ENCODE measurements at regions not wholly inside any gene's neighbourhood (a gene's known extent, or its start where the extent isn't known, plus 50 kb on each side); places are given as distances from the start of the nearest gene placed in this dataset.

DNA sequence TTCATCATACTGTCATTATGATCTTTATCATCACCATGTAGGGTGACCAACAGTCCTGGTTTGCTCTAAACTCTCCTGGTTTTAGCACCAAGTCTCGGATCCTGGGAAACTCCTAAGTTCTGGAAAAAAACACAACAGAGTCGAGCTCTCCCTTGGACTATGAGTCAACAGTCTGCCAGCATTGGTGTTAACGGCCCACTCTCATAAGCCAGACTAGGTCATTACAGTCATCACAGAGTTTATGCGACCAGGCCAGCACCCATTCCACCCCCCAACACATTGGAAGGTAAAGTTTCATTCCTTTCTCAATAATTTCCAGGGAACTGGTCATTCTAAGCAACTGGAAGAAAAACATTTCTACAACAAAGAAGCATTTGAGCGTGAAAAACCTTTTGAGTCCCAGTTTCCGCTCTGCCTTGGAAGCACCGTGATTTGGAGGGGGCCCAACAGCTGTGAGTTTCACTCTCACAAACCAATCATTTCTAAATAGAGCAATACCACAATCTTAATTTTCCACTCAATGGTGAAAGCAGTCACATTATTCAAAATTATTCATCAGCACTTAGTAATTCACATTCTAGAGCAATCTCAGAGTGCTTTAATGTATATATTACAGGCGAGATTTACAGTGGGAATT, 445.0 kb downstream of the CDH26 start:
- no peaks in the 10 kb centered on the region for H3K79me2 ChIP-seq (ENCODE audit: control insufficient read depth, insufficient read depth, low read length, poor library complexity)
- no peaks in the 10 kb centered on the region for H3K36me3 ChIP-seq (ENCODE audit: control insufficient read depth in 1 of 2, insufficient read depth in 2 of 2, low read length in 2 of 2)
- H3K27ac ChIP-seq (ENCODE audit: low read depth, low read length) = no peak overlapping the region
- no peak overlapping the region for H4K8ac ChIP-seq (ENCODE audit: low read depth, low read length)
- no CpG with 5 or more reads among the region's 8 CpGs for WGBS (ENCODE audit: extremely low coverage, insufficient coverage, insufficient read length)
- H3K79me1 ChIP-seq (ENCODE audit: low read length) = no peaks in the 10 kb centered on the region
- no peaks in the 10 kb centered on the region for H3K4me1 ChIP-seq (ENCODE audit: control insufficient read depth in 1 of 2, insufficient read depth in 2 of 2, low read length in 2 of 2)
- H3K9me3 ChIP-seq (ENCODE audit: insufficient read depth, low read depth, low read length) = peaks cover 2% of the 10 kb centered on the region
- H3K4me3 ChIP-seq (ENCODE audit: low read depth, low read length) = no peak overlapping the region
- no peak for DNase-seq
- no peak overlapping the region for H3K4me2 ChIP-seq (ENCODE audit: low read length)
- H3K23ac ChIP-seq (ENCODE audit: low read length) = no peak overlapping the region
- no peak overlapping the region for H4K12ac ChIP-seq (ENCODE audit: low read depth, low read length)
- H4K91ac ChIP-seq (ENCODE audit: low read depth, low read length) = no peak overlapping the region
- H3K4ac ChIP-seq (ENCODE audit: low read depth, low read length) = no peak overlapping the region
- no peak overlapping the region for H3K9ac ChIP-seq (ENCODE audit: low read length)
- no peak overlapping the region for H2AFZ ChIP-seq (ENCODE audit: insufficient read depth, low read length, poor library complexity)
- no peak overlapping the region for H3K14ac ChIP-seq (ENCODE audit: low read length)
- H2BK12ac ChIP-seq (ENCODE audit: low read length) = no peak overlapping the region
- no peaks in the 10 kb centered on the region for H3K27me3 ChIP-seq (ENCODE audit: insufficient read depth, low read length)
- H2AK5ac ChIP-seq (ENCODE audit: low read length) = no peak overlapping the region
- H2BK120ac ChIP-seq (ENCODE audit: insufficient read depth, low read length, poor library complexity) = no peak overlapping the region
- no peak overlapping the region for H3K18ac ChIP-seq (ENCODE audit: low read length)
- H2BK5ac ChIP-seq (ENCODE audit: low read depth, low read length, poor library complexity) = no peak overlapping the region

- no peaks in the 10 kb centered on the region for H3K79me1 ChIP-seq (ENCODE audit: low read length)
- no peak overlapping the region for H3K27ac ChIP-seq (ENCODE audit: low read depth, low read length)
- H2AFZ ChIP-seq (ENCODE audit: insufficient read depth, low read length, poor library complexity) = no peak overlapping the region
- H2AK5ac ChIP-seq (ENCODE audit: low read length) = no peak overlapping the region
- no peak overlapping the region for H2BK12ac ChIP-seq (ENCODE audit: low read length)
- no peak for DNase-seq
- no peak overlapping the region for H4K12ac ChIP-seq (ENCODE audit: low read depth, low read length)
- H3K79me2 ChIP-seq (ENCODE audit: control insufficient read depth, insufficient read depth, low read length, poor library complexity) = no peaks in the 10 kb centered on the region
- H3K4ac ChIP-seq (ENCODE audit: low read depth, low read length) = no peak overlapping the region
- no peak overlapping the region for H3K18ac ChIP-seq (ENCODE audit: low read length)
- no peak overlapping the region for H4K8ac ChIP-seq (ENCODE audit: low read depth, low read length)
- H3K36me3 ChIP-seq (ENCODE audit: control insufficient read depth in 1 of 2, insufficient read depth in 2 of 2, low read length in 2 of 2) = no peaks in the 10 kb centered on the region
- H3K23ac ChIP-seq (ENCODE audit: low read length) = no peak overlapping the region
- no peak overlapping the region for H3K9ac ChIP-seq (ENCODE audit: low read length)
- no peak overlapping the region for H2BK120ac ChIP-seq (ENCODE audit: insufficient read depth, low read length, poor library complexity)
- no peak overlapping the region for H3K14ac ChIP-seq (ENCODE audit: low read length)
- H2BK5ac ChIP-seq (ENCODE audit: low read depth, low read length, poor library complexity) = no peak overlapping the region
- no peak overlapping the region for H3K4me3 ChIP-seq (ENCODE audit: low read depth, low read length)
- no peak overlapping the region for H4K91ac ChIP-seq (ENCODE audit: low read depth, low read length)
- H3K4me1 ChIP-seq (ENCODE audit: control insufficient read depth in 1 of 2, insufficient read depth in 2 of 2, low read length in 2 of 2) = no peaks in the 10 kb centered on the region
- no CpG with 5 or more reads among the region's 10 CpGs for WGBS (ENCODE audit: extremely low coverage, insufficient coverage, insufficient read length)
- no peak overlapping the region for H3K4me2 ChIP-seq (ENCODE audit: low read length)
- no peaks in the 10 kb centered on the region for H3K9me3 ChIP-seq (ENCODE audit: insufficient read depth, low read depth, low read length)
- no peaks in the 10 kb centered on the region for H3K27me3 ChIP-seq (ENCODE audit: insufficient read depth, low read length)
Observed at GRCh38 chr20:60407011-60407771, 449.0 kb downstream of the CDH26 start.

- no peaks in the 10 kb centered on the region for H3K36me3 ChIP-seq (ENCODE audit: control insufficient read depth in 1 of 2, insufficient read depth in 2 of 2, low read length in 2 of 2)
- no peak overlapping the region for H4K8ac ChIP-seq (ENCODE audit: low read depth, low read length)
- H3K23ac ChIP-seq (ENCODE audit: low read length) = no peak overlapping the region
- WGBS (ENCODE audit: extremely low coverage, insufficient coverage, insufficient read length) = no CpG with 5 or more reads among the region's 1 CpG
- H2BK120ac ChIP-seq (ENCODE audit: insufficient read depth, low read length, poor library complexity) = no peak overlapping the region
- no peak overlapping the region for H3K18ac ChIP-seq (ENCODE audit: low read length)
- peaks cover 1% of the 10 kb centered on the region for H3K9me3 ChIP-seq (ENCODE audit: insufficient read depth, low read depth, low read length)
- H3K4ac ChIP-seq (ENCODE audit: low read depth, low read length) = no peak overlapping the region
- H3K4me2 ChIP-seq (ENCODE audit: low read length) = no peak overlapping the region
- no peak overlapping the region for H3K14ac ChIP-seq (ENCODE audit: low read length)
- H3K27ac ChIP-seq (ENCODE audit: low read depth, low read length) = no peak overlapping the region
- H2BK5ac ChIP-seq (ENCODE audit: low read depth, low read length, poor library complexity) = no peak overlapping the region
- no peak overlapping the region for H3K9ac ChIP-seq (ENCODE audit: low read length)
- no peak overlapping the region for H2AK5ac ChIP-seq (ENCODE audit: low read length)
- no peak overlapping the region for H4K91ac ChIP-seq (ENCODE audit: low read depth, low read length)
- DNase-seq = no peak
- no peaks in the 10 kb centered on the region for H3K4me1 ChIP-seq (ENCODE audit: control insufficient read depth in 1 of 2, insufficient read depth in 2 of 2, low read length in 2 of 2)
- no peaks in the 10 kb centered on the region for H3K79me2 ChIP-seq (ENCODE audit: control insufficient read depth, insufficient read depth, low read length, poor library complexity)
- H3K4me3 ChIP-seq (ENCODE audit: low read depth, low read length) = no peak overlapping the region
- H4K12ac ChIP-seq (ENCODE audit: low read depth, low read length) = no peak overlapping the region
- no peaks in the 10 kb centered on the region for H3K27me3 ChIP-seq (ENCODE audit: insufficient read depth, low read length)
- H2BK12ac ChIP-seq (ENCODE audit: low read length) = no peak overlapping the region
- H2AFZ ChIP-seq (ENCODE audit: insufficient read depth, low read length, poor library complexity) = no peak overlapping the region
- H3K79me1 ChIP-seq (ENCODE audit: low read length) = no peaks in the 10 kb centered on the region
Observed at GRCh38 chr20:60407938-60408337, 449.7 kb downstream of the CDH26 start.

- Histone ChIP-seq H4K91ac (ENCODE audit: low read depth, low read length) (no peak overlapping the region), H3K4ac (ENCODE audit: low read depth, low read length) (no peak overlapping the region), H3K36me3 (ENCODE audit: control insufficient read depth in 1 of 2, insufficient read depth in 2 of 2, low read length in 2 of 2) (no peaks in the 10 kb centered on the region), H2AFZ (ENCODE audit: insufficient read depth, low read length, poor library complexity) (no peak overlapping the region), H3K4me1 (ENCODE audit: control insufficient read depth in 1 of 2, insufficient read depth in 2 of 2, low read length in 2 of 2) (no peaks in the 10 kb centered on the region), H2BK12ac (ENCODE audit: low read length) (no peak overlapping the region), H3K27me3 (ENCODE audit: insufficient read depth, low read length) (no peaks in the 10 kb centered on the region), H2AK5ac (ENCODE audit: low read length) (no peak overlapping the region), H3K23ac (ENCODE audit: low read length) (no peak overlapping the region), H2BK5ac (ENCODE audit: low read depth, low read length, poor library complexity) (no peak overlapping the region), H3K9me3 (ENCODE audit: insufficient read depth, low read depth, low read length) (peaks cover 1% of the 10 kb centered on the region), H3K79me1 (ENCODE audit: low read length) (no peaks in the 10 kb centered on the region), H4K8ac (ENCODE audit: low read depth, low read length) (no peak overlapping the region), H3K4me3 (ENCODE audit: low read depth, low read length) (no peak overlapping the region), H3K9ac (ENCODE audit: low read length) (no peak overlapping the region), H3K18ac (ENCODE audit: low read length) (no peak overlapping the region), H4K12ac (ENCODE audit: low read depth, low read length) (no peak overlapping the region), H3K14ac (ENCODE audit: low read length) (no peak overlapping the region), H3K79me2 (ENCODE audit: control insufficient read depth, insufficient read depth, low read length, poor library complexity) (no peaks in the 10 kb centered on the region), H2BK120ac (ENCODE audit: insufficient read depth, low read length, poor library complexity) (no peak overlapping the region), H3K4me2 (ENCODE audit: low read length) (no peak overlapping the region), H3K27ac (ENCODE audit: low read depth, low read length) (no peak overlapping the region)
- no CpG with 5 or more reads among the region's 4 CpGs for WGBS (ENCODE audit: extremely low coverage, insufficient coverage, insufficient read length)
- no peak for DNase-seq
Observed at GRCh38 chr20:60408435-60408834, 450.2 kb downstream of the CDH26 start.
